SJSA1 (cell line): ENCODE measurements at regions not wholly inside any gene's neighbourhood (a gene's known extent, or its start where the extent isn't known, plus 50 kb on each side); places are given as distances from the start of the nearest gene placed in this dataset.
A peak's percentile ranks its signal among the peaks of the same experiment; 100 is the strongest.

Experiments
- DNase-seq, 2 experiments: peaks; one replicate each; pipeline ENCODE4 v3.0.0-alpha.2; 2015 to 2020; ENCODE audit warnings: low spot score in 2 of 2, low read depth in 1 of 2
- H3K27ac ChIP-seq: fragments of 250-450 bp; sonication (Bioruptor Pico); 2 replicates; pipeline ENCODE4 v1.5.1; 2020; ENCODE audit warnings: mild to moderate bottlenecking, moderate library complexity
- H3K27me3 ChIP-seq: fragments of 250-450 bp; sonication (Bioruptor Pico); replicated peaks from 2 replicates; pipeline ENCODE4 v1.5.1; 2020; ENCODE audit warnings: mild to moderate bottlenecking, moderate library complexity
- H3K36me3 ChIP-seq: fragments of 250-450 bp; sonication (Bioruptor Pico); 2 replicates; pipeline ENCODE4 v1.5.1; 2020; ENCODE audit warnings: mild to moderate bottlenecking
- H3K4me1 ChIP-seq: fragments of 250-450 bp; sonication (Bioruptor Pico); replicated peaks from 2 replicates; pipeline ENCODE4 v1.6.1; 2021; ENCODE audit warnings: mild to moderate bottlenecking
- H3K4me3 ChIP-seq: fragments of 250-450 bp; sonication (Bioruptor Pico); 2 replicates; pipeline ENCODE4 v1.5.1; 2020; ENCODE audit warnings: mild to moderate bottlenecking
- H3K9me3 ChIP-seq: fragments of 250-450 bp; sonication (Bioruptor Pico); replicated peaks from 2 replicates; pipeline ENCODE4 v1.5.1; 2020; ENCODE audit warnings: mild to moderate bottlenecking

DNA sequence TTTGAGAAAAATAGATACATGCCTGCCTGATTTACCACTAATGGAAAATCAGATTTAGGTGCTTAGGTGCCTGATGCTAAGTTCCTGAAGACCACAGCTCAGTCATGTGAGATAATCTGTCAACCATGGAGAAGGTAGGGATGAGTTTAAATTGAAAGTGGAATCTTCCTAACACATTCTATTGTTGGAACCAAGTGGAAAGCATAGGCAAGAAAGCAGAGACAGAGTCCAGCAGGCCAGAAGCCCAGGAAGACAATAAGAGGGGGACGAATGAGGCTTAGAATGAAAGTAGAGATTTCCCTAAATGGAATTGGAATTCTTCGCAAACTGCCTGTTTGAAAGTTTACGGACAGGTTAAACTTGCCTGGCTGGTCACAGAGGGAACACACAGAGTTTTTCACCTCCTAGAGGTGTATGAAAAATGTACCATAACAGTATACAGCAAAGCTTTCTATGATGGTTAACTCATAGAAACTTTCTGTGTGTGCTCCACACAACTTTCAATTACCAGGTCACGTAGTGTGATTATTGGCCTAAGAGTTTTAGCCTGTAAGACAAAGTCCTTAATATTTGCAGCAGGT is 453.8 kb upstream of the KCNMB2 start:
- no peak overlapping the region for H3K27ac ChIP-seq
- no peaks in the 10 kb centered on the region for H3K27me3 ChIP-seq
- no peak for DNase-seq
- peaks cover 15% of the 10 kb centered on the region for H3K4me1 ChIP-seq
- H3K9me3 ChIP-seq, result no peaks in the 10 kb centered on the region
- H3K4me3 ChIP-seq, result no peak overlapping the region
- H3K36me3 ChIP-seq, result no peaks in the 10 kb centered on the region

- Histone ChIP-seq H3K36me3 (no peaks in the 10 kb centered on the region), H3K4me3 (no peak overlapping the region), H3K27ac (peak overlapping the region; percentile 61), H3K4me1 (peaks cover 15% of the 10 kb centered on the region), H3K27me3 (no peaks in the 10 kb centered on the region), H3K9me3 (no peaks in the 10 kb centered on the region)
- DNase-seq, result peak in 1 of 2 experiments; percentile 18
These were observed 452.1 kb upstream of the KCNMB2 start for GRCh38 chr3:178083906-178084866.

GRCh38 chr3:178084938-178085816 is 451.1 kb upstream of the KCNMB2 start:
- DNase-seq, result peak; percentile 52 to 61
- H3K27ac ChIP-seq, result peak overlapping the region; percentile 61

GRCh38 chr3:178085817-178086123 is 450.5 kb upstream of the KCNMB2 start:
- Histone ChIP-seq H3K9me3 (no peaks in the 10 kb centered on the region), H3K36me3 (no peaks in the 10 kb centered on the region), H3K4me3 (no peak overlapping the region), H3K27ac (no peak overlapping the region), H3K27me3 (no peaks in the 10 kb centered on the region), H3K4me1 (peaks cover 15% of the 10 kb centered on the region)
- no peak for DNase-seq

More at GRCh38 chr3:178084938-178085816, 451.1 kb upstream of the KCNMB2 start:
- H3K27me3 ChIP-seq, result no peaks in the 10 kb centered on the region
- no peaks in the 10 kb centered on the region for H3K36me3 ChIP-seq
- H3K4me1 ChIP-seq, result peaks cover 15% of the 10 kb centered on the region
- no peaks in the 10 kb centered on the region for H3K9me3 ChIP-seq
- no peak overlapping the region for H3K4me3 ChIP-seq

GRCh38 chr3:178086144-178086825 is 450.0 kb upstream of the KCNMB2 start:
- no peaks in the 10 kb centered on the region for H3K36me3 ChIP-seq
- H3K9me3 ChIP-seq, result no peaks in the 10 kb centered on the region
- H3K27me3 ChIP-seq, result no peaks in the 10 kb centered on the region
- H3K27ac ChIP-seq, result no peak overlapping the region
- peaks cover 15% of the 10 kb centered on the region for H3K4me1 ChIP-seq
- no peak overlapping the region for H3K4me3 ChIP-seq
- no peak for DNase-seq

DNA sequence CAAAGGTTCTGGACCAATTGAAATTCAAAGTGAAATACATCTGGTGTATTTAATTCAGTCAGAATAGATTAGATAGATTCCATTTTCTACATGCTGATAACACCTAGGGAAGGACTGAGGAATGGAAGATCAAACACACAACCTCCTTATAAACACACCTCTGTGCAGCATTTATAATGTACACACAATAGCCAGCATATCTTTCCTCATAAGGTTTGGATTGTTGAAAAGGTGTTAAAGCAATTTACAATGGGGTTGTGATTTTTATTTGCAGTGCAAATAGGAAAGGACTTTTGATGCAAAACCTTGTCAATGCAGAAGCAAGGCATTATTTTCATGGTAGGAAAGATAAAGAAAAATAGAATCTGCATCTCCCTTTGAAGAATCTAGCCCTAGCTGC is 448.9 kb upstream of the KCNMB2 start:
- Histone ChIP-seq H3K9me3 (no peaks in the 10 kb centered on the region), H3K4me3 (no peak overlapping the region), H3K4me1 (peaks cover 15% of the 10 kb centered on the region), H3K27me3 (no peaks in the 10 kb centered on the region), H3K36me3 (no peaks in the 10 kb centered on the region), H3K27ac (no peak overlapping the region)
- no peak for DNase-seq

- no peak overlapping the region for H3K27ac ChIP-seq
- no peak overlapping the region for H3K4me3 ChIP-seq
These were observed 447.3 kb upstream of the KCNMB2 start for GRCh38 chr3:178088963-178089362.

GRCh38 chr3:178090899-178091298 is 445.3 kb upstream of the KCNMB2 start:
- Histone ChIP-seq H3K9me3 (no peaks in the 10 kb centered on the region), H3K4me1 (no peaks in the 10 kb centered on the region), H3K27me3 (no peaks in the 10 kb centered on the region), H3K27ac (no peak overlapping the region), H3K4me3 (no peak overlapping the region), H3K36me3 (no peaks in the 10 kb centered on the region)
- DNase-seq, result no peak

More at GRCh38 chr3:178088963-178089362, 447.3 kb upstream of the KCNMB2 start:
- peaks cover 14% of the 10 kb centered on the region for H3K4me1 ChIP-seq
- no peaks in the 10 kb centered on the region for H3K9me3 ChIP-seq
- H3K27me3 ChIP-seq, result no peaks in the 10 kb centered on the region
- H3K36me3 ChIP-seq, result no peaks in the 10 kb centered on the region
- no peak for DNase-seq

- no peak overlapping the region for H3K27ac ChIP-seq
- H3K27me3 ChIP-seq, result no peaks in the 10 kb centered on the region
- H3K4me1 ChIP-seq, result no peaks in the 10 kb centered on the region
- H3K9me3 ChIP-seq, result no peaks in the 10 kb centered on the region
- no peak for DNase-seq
- H3K4me3 ChIP-seq, result no peak overlapping the region
- no peaks in the 10 kb centered on the region for H3K36me3 ChIP-seq
These were observed 440.7 kb upstream of the KCNMB2 start for GRCh38 chr3:178095522-178095921.

- no peak for DNase-seq
- Histone ChIP-seq H3K4me3 (no peak overlapping the region), H3K4me1 (no peaks in the 10 kb centered on the region), H3K36me3 (no peaks in the 10 kb centered on the region), H3K9me3 (no peaks in the 10 kb centered on the region), H3K27me3 (no peaks in the 10 kb centered on the region), H3K27ac (no peak overlapping the region)
These were observed 439.3 kb upstream of the KCNMB2 start for GRCh38 chr3:178096955-178097354.

DNA sequence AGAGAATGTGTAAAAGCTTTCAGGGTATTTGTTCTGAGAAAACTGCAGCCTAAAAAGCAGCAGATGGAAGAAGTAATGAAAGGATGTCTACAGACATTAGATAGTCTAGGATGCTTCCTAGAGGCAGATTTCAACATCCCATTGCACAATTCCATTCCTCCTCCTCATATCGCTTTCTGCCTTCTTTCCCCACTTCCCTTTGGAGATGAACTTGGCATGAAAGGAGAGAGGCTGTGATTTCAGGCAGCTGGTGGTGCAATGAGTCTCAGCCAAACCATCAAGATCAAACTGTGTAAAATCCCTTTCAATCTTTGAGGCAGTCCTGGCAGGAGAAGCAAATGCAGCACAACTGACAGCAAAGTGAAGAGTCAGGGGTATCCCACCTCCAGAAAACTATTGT is 438.7 kb upstream of the KCNMB2 start:
- Histone ChIP-seq H3K27me3 (no peaks in the 10 kb centered on the region), H3K27ac (no peak overlapping the region), H3K9me3 (no peaks in the 10 kb centered on the region), H3K4me1 (no peaks in the 10 kb centered on the region), H3K36me3 (no peaks in the 10 kb centered on the region), H3K4me3 (no peak overlapping the region)
- no peak for DNase-seq

- Histone ChIP-seq H3K4me1 (no peaks in the 10 kb centered on the region), H3K36me3 (no peaks in the 10 kb centered on the region), H3K27me3 (no peaks in the 10 kb centered on the region), H3K9me3 (no peaks in the 10 kb centered on the region), H3K4me3 (no peak overlapping the region), H3K27ac (no peak overlapping the region)
- no peak for DNase-seq
These were observed 437.0 kb upstream of the KCNMB2 start for GRCh38 chr3:178099274-178099673.

GRCh38 chr3:178099862-178100261 is 436.4 kb upstream of the KCNMB2 start:
- Histone ChIP-seq H3K27ac (no peak overlapping the region), H3K36me3 (no peaks in the 10 kb centered on the region), H3K9me3 (no peaks in the 10 kb centered on the region), H3K4me1 (no peaks in the 10 kb centered on the region), H3K27me3 (no peaks in the 10 kb centered on the region), H3K4me3 (no peak overlapping the region)
- DNase-seq, result no peak
